Esophagus muscularis mucosa (tissue), 4 donors: ENCODE measurements at regions not wholly inside any gene's neighbourhood (a gene's known extent, or its start where the extent isn't known, plus 50 kb on each side); places are given as distances from the start of the nearest gene placed in this dataset.

Source experiments
- DNase-seq: peaks from one replicate; pipeline ENCODE4 v3.0.0-alpha.2; 2017; ENCODE audit errors: extremely low spot score
- H3K27ac ChIP-seq, 4 donors: fragments of 200-600 bp; sonication (generic); replicated peaks in 1 of 4; 1 replicate in 3 of 4; 2 replicates in 1 of 4; pipeline ENCODE4 v1.5.1; 2016 to 2019; ENCODE audit warnings: mild to moderate bottlenecking in 1 of 4
- H3K27me3 ChIP-seq, 4 donors: fragments of 200-600 bp; sonication (generic); one replicate each; pipeline versions ENCODE4 v1.5.1 to v1.6.0; 2016 to 2019
- H3K36me3 ChIP-seq, 4 donors: fragments of 200-600 bp; sonication (generic); one replicate each; pipeline ENCODE4 v1.5.1; 2016 to 2019
- H3K4me1 ChIP-seq, 4 donors: fragments of 200-600 bp; sonication (generic); one replicate each; pipeline ENCODE4 v1.5.1; 2016 to 2019
- H3K4me3 ChIP-seq, 4 donors: fragments of 200-600 bp; sonication (generic); 1 replicate in 2 of 4; 2 replicates in 2 of 4; pipeline ENCODE4 v1.5.1; 2016 to 2019; ENCODE audit warnings: mild to moderate bottlenecking in 4 of 4, moderate library complexity in 1 of 4
- H3K9me3 ChIP-seq, 4 donors: fragments of 200-600 bp; sonication (generic); 1 replicate in 3 of 4; 2 replicates in 1 of 4; pipeline ENCODE4 v1.5.1; 2016 to 2019
- EP300 ChIP-seq: sonication (generic); formaldehyde crosslinking; IDR thresholded peaks from one replicate; pipeline ENCODE4 v1.6.1; 2017; ENCODE audit warnings: antibody characterized with exemption
- POLR2A ChIP-seq: fragments of 450-650 bp; IDR thresholded peaks from one replicate; pipeline ENCODE4 v1.6.1; 2017; ENCODE audit warnings: antibody characterized with exemption, moderate library complexity, mild to moderate bottlenecking, low read depth
- POLR2AphosphoS5 ChIP-seq, 2 donors: sonication (generic); formaldehyde crosslinking; IDR thresholded peaks; one replicate each; pipeline ENCODE4 v1.6.1; 2017; ENCODE audit warnings: antibody characterized with exemption in 2 of 2
- WGBS: methylation state at CpG from one replicate; pipeline ENCODE4 v1.1.5; 2018; 5-methylcytosine and 5-hydroxymethylcytosine counted together
- intact Hi-C: fragments of 100-400 bp; cut with DNase I; formaldehyde crosslinking; loops from one replicate; pipeline ENCODE4 v1.15.1; 2023
- TF ChIP-seq, protein P1 (sequence below), 3 experiments: fragments of 200-600 bp in 2 of 3; fragments of 450-650 bp in 1 of 3; sonication (generic) in 2 of 3; IDR thresholded peaks; one replicate each; pipeline ENCODE4 v1.5.1; 2017 to 2019; ENCODE audit warnings: antibody characterized with exemption in 3 of 3, mild to moderate bottlenecking in 2 of 3, moderate library complexity in 1 of 3

DNA sequence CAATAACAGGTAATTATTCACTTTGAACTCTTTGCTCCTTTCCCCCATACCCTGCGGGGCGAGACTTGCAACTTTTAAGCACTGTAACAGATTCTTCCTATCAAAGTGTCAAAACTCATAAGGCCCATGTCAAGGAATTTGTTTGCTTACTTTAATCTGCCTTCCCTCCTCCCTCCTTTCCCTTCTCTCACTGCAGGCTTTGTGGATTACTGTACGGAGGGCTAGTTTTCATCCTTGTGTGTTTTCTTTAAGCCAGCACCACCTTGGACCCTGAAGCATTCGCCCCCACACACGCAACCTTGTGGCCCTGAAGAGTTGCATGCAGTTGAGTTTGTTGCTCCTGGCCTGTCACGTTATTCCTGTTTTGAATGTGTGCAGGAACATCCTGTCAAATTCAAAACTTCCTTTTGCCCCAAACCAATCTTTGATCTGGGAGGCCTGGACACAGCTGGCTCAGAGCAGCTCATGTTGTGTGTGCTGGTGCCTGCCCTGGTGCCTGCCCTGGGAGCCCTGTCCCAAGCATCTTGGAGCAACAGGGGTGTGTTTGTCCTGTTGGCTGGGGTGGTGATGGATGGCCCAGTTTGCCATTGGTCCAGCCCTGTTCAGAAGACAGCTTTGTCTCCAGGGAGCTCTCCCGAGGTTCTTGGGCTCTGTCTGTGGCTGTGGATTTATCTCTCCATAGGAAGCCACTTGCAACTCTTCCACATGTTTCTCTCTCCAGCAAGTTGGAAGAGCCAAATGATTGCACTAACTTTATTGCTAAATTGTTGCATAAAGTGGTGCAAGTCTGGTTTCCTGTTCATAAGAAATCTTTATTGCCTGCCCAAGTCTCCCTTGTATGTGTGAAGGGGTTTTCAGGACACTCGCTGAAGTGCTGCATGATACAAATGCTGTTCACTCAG, 199.6 kb downstream of the VAPA start:
- no peak overlapping the region for H3K4me3 ChIP-seq
- TF ChIP-seq POLR2AphosphoS5 (IDR thresholded peaks at IDR 0.05) (no peak), POLR2A (no peak)
- no peaks in the 10 kb centered on the region for H3K9me3 ChIP-seq
- H3K27me3 ChIP-seq, result no peaks in the 10 kb centered on the region
- no peaks in the 10 kb centered on the region for H3K36me3 ChIP-seq
- no peak overlapping the region for H3K27ac ChIP-seq
- WGBS, result 61% methylated on average over 8 of the region's 8 CpGs
- H3K4me1 ChIP-seq, result no peaks in the 10 kb centered on the region
- intact Hi-C loops, result no loop called here
- no peak for DNase-seq

GRCh38 chr18:10114717-10115463, 201.1 kb downstream of the VAPA start:
- no peaks in the 10 kb centered on the region for H3K27me3 ChIP-seq
- no peaks in the 10 kb centered on the region for H3K4me1 ChIP-seq
- H3K9me3 ChIP-seq, result peaks cover 0 to 7% (median 4%) of the 10 kb centered on the region in 4 donors
- 84% methylated on average over 6 of the region's 6 CpGs for WGBS
- H3K27ac ChIP-seq, result no peak overlapping the region
- no peaks in the 10 kb centered on the region for H3K36me3 ChIP-seq
- intact Hi-C loops, result no loop called here
- TF ChIP-seq EP300 (no peak), POLR2AphosphoS5 (IDR thresholded peaks at IDR 0.05) (no peak), POLR2A (no peak)
- TF ChIP-seq, protein P1, sequence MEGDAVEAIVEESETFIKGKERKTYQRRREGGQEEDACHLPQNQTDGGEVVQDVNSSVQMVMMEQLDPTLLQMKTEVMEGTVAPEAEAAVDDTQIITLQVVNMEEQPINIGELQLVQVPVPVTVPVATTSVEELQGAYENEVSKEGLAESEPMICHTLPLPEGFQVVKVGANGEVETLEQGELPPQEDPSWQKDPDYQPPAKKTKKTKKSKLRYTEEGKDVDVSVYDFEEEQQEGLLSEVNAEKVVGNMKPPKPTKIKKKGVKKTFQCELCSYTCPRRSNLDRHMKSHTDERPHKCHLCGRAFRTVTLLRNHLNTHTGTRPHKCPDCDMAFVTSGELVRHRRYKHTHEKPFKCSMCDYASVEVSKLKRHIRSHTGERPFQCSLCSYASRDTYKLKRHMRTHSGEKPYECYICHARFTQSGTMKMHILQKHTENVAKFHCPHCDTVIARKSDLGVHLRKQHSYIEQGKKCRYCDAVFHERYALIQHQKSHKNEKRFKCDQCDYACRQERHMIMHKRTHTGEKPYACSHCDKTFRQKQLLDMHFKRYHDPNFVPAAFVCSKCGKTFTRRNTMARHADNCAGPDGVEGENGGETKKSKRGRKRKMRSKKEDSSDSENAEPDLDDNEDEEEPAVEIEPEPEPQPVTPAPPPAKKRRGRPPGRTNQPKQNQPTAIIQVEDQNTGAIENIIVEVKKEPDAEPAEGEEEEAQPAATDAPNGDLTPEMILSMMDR (IDR thresholded peaks at IDR 0.05), result no peak
- DNase-seq, result no peak
- no peak overlapping the region for H3K4me3 ChIP-seq

DNA sequence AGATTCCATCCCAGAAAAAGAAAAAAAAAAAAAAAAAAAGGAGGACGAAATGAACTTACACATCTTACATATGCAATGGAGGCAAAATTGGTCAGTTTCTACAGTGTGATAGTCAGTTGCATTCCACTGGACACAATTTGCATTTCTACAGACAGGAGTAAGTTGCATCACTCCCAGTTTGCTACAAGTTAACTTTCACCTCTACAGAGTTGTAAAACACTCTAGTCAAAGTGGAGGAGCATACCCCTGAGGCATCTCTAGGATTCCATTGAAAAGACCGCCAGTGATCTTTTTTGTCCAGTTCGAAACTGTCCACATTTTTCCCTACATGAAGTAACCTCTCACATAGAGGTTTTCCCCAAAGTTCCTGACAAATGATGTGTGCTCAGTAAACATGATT, 202.8 kb downstream of the VAPA start:
- H3K27me3 ChIP-seq, result no peaks in the 10 kb centered on the region
- intact Hi-C loops, result no loop called here
- WGBS, result 93% methylated on average over 3 of the region's 3 CpGs
- no peaks in the 10 kb centered on the region for H3K36me3 ChIP-seq
- no peak for TF ChIP-seq POLR2A
- TF ChIP-seq, protein P1 (IDR thresholded peaks at IDR 0.05), result no peak
- no peak for TF ChIP-seq POLR2AphosphoS5 (IDR thresholded peaks at IDR 0.05)
- no peak for TF ChIP-seq EP300
- H3K27ac ChIP-seq, result no peak overlapping the region
- no peak overlapping the region for H3K4me3 ChIP-seq
- peaks cover 0 to 2% (median 0%) of the 10 kb centered on the region in 4 donors for H3K4me1 ChIP-seq
- no peak for DNase-seq
- H3K9me3 ChIP-seq, result peaks cover 0 to 7% (median 4%) of the 10 kb centered on the region in 4 donors

DNA sequence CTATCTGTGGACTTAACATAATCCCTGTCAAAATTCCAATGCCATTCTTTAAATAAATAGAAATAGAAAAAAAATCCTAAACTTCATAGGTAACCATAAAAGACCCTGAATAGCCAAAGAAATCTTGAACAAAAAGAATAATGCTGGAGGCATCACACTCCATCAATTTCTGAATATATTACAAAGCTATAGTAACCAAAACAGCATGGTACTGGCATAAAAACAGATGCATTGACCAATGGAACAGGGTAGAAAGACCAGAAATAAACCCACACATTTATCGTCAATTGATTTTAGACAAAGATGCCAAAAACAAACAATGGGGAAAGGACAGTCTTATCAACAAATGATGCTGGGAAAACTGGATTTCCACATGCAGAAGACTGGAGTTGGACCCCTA, 205.7 kb downstream of the VAPA start:
- no peak for DNase-seq
- H3K36me3 ChIP-seq, result no peaks in the 10 kb centered on the region
- no peak overlapping the region for H3K27ac ChIP-seq
- WGBS, result 92% methylated on average over 1 of the region's 1 CpG
- no peaks in the 10 kb centered on the region for H3K27me3 ChIP-seq
- peaks cover 11 to 19% (median 15%) of the 10 kb centered on the region in 4 donors for H3K4me1 ChIP-seq
- peaks cover 0 to 7% (median 4%) of the 10 kb centered on the region in 4 donors for H3K9me3 ChIP-seq
- H3K4me3 ChIP-seq, result no peak overlapping the region
- intact Hi-C loops, result no loop called here
- TF ChIP-seq, protein P1 (IDR thresholded peaks at IDR 0.05), result no peak
- TF ChIP-seq EP300 (no peak), POLR2A (no peak), POLR2AphosphoS5 (IDR thresholded peaks at IDR 0.05) (no peak)

DNA sequence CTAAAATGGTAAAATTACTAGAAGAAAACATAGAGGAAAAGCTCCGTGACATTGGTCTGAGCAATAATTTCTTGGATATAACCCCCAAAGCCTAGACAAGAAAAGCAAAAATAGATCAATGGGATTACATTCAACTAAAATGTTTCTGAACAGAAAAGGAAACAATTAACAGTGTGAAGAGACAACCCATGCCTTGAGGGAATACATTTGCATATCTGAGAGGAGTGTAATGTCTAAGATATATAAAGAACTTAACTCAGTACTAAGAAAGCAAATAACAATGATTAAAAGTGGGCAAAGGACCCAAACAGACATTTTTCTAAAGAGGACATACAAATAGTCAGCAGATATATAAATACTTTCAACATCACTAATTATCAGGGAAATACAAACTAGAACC, 206.2 kb downstream of the VAPA start:
- H3K27ac ChIP-seq, result no peak overlapping the region
- no peaks in the 10 kb centered on the region for H3K27me3 ChIP-seq
- 93% methylated on average over 1 of the region's 1 CpG for WGBS
- intact Hi-C loops, result no loop called here
- no peak overlapping the region for H3K4me3 ChIP-seq
- DNase-seq, result no peak
- no peak for TF ChIP-seq EP300
- no peak for TF ChIP-seq POLR2A
- no peak for TF ChIP-seq POLR2AphosphoS5 (IDR thresholded peaks at IDR 0.05)
- TF ChIP-seq, protein P1 (IDR thresholded peaks at IDR 0.05), result no peak
- peaks cover 0 to 7% (median 4%) of the 10 kb centered on the region in 4 donors for H3K9me3 ChIP-seq
- H3K36me3 ChIP-seq, result no peaks in the 10 kb centered on the region
- peaks cover 11 to 19% (median 15%) of the 10 kb centered on the region in 4 donors for H3K4me1 ChIP-seq
